Fibroblast of peridontal ligament (primary cell): ENCODE measurements at regions not wholly inside any gene's neighbourhood (a gene's known extent, or its start where the extent isn't known, plus 50 kb on each side); places are given as distances from the start of the nearest gene placed in this dataset.

Source experiments
- DNase-seq: peaks from one replicate; pipeline ENCODE4 v3.0.0-alpha.2; 2010; ENCODE audit errors: extremely low read depth

DNA sequence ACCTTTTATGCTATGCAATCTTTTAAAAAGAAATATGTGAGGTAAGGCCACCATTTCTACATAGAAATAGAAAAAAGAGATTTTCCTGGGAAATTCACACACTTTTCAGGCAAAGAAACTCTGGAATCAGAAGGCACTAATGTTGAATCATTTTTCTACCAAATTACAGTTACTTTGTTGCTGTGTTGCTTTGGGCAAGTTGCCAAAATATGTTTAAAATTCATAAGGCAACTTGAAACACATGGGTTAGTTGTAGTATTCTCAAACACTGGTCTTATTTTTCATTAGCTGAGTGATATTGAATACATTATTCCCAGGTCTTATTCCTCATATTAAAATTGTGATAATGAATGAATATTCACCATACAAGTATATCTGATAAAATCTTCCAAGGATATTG, 195.0 kb upstream of the SLITRK1 start:
- DNase-seq = peak; percentile 49

DNA sequence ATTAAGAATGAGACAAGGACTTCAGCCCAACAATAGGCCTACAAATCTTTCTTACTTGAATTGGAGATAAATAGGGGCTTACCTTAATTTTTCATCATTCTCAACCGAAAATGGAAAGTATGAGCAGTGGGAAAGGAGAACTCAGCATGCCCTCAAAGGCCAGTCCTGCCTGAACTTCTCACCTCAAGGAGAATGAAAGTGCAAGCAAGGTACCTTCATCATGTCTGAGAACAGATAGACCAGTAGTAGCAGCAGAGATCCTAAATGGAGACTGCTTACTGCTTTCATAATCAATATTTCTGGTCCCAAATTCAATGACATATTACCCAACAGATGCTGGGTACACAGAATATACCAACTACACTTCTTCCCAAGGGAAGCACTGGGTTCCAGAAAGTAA, 194.0 kb upstream of the SLITRK1 start:
- no peak for DNase-seq

DNA sequence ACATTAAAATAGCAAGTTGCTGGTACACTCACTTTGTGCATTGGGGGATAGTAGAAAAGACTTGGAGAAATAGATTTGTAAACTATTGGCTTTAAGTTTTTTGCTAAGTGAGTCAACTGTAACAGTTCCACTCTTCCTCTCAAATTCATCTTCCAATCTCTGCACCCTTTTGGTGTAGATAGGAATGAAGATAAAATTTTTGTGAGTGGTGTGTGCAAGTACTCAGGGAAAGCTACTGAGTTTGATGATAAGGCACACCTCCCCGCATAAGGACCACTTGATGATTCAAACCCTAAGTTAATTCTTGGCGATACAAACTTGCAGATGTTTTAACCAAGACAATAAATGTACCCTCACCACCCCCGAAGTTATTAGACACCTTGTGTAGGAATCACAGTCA, 168.3 kb upstream of the SLITRK1 start:
- no peak for DNase-seq

DNA sequence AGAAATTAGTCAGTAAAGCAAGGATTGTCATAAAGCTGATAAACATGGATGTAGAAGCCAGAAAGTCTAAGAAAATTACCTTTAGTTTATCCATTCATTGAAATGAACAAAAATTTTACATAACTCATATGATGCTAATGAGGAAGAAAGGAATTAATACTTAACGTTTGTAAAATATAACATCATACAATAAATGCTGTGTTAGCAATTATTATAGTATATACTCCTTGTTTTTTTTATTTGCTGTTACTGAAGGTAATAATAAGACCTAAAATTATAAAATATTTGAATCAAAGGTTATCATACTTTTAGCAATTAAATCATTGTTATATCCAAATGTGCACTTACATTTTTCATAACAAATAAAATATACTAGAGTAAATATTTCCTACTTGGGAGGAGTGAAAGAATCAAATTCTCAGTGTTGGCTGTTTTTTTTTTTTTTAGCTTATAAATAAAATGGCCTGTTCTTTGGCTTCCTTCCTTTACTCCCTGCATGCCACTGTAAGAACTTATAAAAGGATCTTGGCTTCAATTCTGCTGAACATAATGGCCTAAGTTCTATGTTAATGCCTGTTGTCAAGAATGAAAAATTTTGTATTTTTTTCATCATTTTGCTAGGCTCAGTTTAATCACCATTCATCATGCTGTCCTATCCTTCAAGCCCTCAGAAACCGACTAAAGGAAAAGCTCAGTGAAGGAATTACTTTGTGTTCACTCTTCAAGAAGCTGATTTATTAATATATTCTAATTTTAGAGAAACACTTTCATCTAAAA, 167.4 kb upstream of the SLITRK1 start:
- DNase-seq = no peak

DNA sequence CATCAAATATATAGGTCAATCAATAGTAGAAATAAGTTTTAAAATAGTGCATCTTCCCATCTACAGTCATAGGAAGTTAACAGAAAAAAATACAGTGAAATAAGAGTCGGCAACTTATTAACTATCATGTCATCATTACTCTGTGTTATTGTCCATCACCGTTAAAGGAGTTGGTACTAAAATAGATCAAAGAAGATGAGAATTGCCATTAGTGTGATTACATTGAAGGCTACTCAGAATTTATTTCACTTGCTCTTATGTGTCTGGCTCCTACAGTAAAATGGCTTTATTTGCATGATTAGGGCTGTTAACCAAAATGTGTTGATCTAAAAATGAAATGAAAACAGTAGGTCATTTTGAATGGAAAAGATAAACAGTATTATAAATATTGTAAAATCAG, 162.5 kb upstream of the SLITRK1 start:
- DNase-seq = no peak

DNA sequence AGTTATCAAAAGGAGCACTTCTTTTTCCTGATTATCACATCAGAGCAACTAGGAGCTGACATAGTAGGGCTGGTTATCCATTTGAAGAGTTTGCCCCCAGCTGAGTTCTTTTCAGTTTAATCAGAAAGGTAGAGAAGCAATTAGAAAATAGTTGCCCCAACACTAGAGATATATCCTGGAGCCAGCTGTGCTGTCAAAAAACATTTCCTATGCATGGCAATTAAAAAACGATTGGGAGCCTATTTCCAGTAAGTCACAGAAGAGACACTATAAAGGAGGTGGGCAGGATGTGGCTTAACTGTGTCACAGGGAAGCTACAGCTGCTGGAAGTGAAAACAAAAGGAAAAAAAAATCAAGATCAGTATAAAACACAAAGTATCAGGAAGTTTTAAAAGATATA, 155.7 kb upstream of the SLITRK1 start:
- no peak for DNase-seq

DNA sequence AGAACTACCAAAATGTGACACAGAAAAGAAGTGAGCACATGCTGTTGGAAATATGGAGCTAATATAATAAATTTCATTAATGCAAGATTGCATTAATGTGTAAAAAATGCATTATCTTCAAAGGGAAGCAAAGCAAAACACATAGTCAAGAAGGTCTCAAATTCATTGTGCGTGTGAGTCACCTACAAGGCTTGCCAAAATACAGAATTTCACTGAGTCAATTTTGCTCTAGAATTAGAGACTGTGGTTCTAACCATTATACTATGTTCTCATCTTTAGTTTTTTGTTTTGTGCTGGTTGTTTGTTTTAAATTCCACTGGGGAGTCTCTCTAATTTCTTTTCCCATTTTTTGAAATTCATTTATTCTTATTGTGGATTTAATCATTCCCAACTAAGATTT, 149.8 kb upstream of the SLITRK1 start:
- DNase-seq = peak; percentile 35

DNA sequence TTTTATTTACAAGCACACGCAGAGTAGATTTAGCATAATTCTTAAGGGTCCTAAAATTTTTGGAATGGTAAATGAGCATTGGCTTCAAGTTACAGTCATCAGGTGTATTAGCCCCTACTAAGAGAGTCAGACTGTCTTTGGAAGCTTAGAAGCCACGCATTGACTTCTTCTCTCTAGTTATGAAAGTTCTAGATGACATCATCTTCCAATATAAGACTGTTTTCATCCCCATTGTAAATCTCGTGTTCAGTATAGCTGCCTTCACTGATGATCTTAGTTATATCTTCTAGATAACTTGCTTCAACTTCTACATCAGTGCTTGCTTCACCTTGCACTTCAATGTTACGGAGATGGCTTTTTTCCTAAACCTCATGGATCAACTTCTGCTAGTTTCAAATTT, 148.8 kb upstream of the SLITRK1 start:
- no peak for DNase-seq

DNA sequence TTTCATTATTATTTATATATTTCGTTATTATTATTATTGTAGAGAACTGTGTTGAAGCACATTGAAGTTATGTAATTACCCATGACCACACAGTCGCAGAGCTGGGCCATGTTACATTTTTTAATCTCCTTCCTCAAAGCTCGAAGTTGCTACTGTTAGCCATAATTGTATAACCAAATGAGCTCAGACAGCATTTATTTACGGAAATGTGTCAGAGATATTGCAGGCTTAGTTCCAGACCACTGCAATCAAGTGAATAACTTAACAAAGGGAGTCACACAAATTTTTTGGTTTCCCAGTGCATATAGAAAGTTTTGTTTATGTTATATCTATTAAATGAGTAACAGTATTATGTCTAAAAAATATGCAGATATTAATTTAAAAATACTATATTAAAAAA, 147.1 kb upstream of the SLITRK1 start:
- peak; percentile 14 for DNase-seq

DNA sequence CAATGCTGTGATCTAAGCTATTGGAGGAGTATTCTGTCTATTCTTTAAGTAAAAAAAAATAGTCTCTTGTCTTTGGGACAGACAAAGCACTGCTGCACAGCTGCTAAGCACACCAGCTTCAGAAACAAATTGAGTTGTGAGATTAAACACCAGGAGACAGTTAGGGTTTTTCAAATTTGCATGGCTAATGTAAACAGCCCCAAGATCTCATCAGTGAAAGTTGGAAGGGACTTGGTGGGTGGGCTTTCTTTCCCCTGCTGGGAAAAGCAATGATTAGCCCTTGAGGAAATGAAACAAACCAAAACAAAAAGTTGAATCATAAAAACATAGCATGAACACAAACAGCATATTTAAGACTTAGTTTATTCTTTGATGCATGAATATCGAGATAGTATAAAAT, 143.6 kb upstream of the SLITRK1 start:
- peak; percentile 15 for DNase-seq

DNA sequence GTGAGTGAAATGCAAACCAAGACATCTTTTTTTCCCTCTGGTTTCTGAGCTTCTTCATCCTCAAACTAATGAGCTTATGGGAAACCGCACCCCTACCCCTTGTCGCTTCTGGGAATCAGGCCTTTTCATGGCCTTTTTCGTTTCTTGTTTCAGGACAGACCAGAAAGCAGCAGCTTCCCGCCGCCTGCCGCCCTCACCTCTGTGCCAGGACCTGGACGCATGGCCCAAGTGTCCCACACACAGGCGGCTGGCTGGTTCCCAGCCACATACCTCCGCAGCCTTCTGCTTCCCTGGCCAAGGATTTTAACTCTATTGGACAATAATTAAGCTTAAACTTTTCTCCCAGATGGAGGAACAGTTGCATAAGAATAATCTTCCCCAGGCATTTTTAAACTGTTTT, 114.1 kb upstream of the SLITRK1 start:
- DNase-seq = no peak

DNA sequence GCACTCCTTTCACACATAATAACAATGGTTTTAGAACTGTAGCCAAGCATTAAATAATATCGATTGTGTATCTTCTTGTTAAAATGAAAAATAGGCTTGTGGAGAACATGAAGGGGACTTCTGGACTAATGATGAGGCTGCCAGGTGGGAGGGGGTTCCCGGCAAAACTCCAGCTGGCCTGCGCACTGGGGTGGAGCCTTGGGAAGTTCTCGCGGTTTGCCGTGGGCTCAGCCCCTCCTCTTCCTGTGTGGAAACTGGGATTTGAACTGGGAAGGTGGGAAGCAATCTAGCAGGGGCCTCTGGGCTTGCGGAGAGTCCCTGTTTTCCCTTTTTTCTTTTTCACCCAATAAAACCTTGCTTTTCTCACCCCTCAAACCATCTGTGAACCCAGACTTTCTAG, 113.7 kb upstream of the SLITRK1 start:
- no peak for DNase-seq

DNA sequence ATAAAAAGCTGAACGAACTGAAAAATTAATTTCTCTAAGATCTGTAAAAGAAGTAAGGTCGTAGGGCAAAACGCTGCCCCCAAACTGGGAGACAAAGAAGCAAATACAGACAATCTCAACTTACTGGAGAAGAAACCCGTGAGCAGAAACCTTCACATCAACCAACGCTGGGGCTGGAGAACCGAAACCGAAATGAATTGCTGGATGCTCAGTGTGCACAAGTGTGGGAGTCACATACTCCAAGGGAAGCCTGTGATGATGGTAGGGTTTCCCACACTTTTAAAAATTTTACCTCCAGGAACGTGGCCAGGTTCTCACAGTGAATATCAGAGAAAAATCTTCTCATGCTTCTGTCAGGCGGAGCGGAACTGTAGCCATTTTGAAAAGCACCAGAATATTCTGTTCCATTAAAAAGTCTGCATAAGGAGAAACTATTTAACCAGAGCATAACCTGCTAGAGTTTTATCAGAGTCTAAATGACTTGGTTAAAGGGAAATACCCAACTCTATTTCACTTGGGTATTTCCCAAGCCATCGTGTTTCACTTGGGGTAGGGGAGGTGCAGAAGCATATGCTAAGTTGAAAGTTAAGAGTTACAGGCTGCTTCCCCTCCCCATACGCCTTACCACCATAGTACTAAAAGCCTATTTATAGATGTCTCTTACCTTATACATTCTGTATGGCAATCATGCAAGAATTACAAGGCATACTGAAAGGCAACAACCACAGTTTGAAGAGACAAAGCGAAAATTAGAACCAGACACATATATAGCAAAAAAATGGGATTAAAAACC, 110.5 kb upstream of the SLITRK1 start:
- no peak for DNase-seq

DNA sequence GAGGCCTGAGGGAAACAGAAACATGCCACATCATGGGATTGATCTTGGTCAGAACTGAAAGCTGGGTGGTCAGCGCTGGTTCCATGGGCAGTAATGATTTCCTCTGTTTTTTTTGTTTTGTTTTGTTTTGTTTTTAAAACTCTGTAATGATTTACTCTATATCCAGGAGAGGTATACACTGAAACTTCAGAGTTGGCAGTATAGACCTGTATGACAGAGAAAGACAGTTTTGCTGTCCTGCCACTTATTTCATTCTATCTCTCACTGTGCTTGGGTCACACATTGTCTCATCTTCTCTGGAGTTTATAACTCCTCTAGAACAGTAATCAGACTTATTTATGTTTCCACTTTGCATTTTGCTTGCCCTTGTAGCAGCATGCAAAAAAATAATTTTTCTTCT, 105.1 kb upstream of the SLITRK1 start:
- DNase-seq = no peak

DNA sequence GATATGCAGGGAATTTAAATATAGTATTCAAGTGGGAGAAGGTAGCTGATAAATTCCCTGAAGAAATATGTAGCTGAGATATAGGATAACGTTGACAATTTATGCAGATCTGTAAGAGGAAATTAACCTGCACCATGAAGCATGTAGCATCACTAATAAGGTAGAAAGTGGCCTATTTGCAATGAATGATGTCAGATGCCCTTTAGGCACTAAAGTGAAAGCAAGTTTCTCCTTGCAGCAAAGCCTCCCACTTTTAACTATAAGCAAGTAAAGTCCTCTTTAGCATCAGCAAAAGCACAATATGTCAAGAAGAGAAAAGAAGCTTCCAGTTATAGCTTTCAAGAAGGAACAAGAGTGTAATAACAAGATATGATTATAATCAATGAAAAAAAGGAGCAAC, 102.5 kb upstream of the SLITRK1 start:
- no peak for DNase-seq

DNA sequence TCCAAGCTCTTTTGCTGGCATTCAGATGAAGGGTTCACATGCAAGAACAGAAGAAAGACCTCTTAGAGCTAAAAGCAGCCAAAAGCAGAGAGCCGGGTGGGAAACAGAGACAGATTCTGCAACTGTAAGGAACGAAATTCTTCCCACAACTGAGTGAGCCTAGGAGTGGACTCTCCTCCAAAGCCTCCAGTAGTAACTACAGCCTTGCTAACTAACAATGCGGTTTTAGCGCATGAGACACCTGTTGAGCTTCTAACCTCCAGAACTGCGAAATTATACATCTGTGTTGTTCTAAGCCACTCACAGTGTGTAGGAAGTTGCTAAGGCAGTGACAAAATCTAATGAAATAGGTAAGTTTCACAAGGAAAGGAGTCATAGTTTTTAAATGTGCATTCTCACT, 98.1 kb upstream of the SLITRK1 start:
- DNase-seq = no peak

DNA sequence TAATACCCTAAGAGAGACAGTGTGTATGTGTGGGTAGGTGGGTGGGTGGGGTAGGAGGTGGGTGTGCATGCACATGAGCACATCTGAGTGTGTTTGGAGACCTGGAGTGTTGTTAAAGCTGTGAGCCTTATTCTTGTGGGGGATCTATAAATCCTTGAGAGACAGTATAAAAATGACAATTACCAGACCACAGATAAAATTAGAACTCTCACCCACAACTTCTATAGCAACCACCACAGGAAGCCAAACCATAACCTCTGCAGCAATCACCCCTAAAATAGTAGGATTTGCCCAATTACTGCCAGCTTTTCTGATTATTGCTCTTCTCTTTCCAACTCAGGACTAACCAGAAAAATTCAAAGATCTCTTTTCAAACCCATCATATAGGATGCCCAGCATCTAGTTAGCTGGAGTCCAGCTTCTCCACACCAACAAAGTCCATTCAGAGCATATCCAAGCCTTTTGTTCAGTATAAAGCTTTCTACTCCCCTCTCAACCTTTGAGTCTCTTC, 93.4 kb upstream of the SLITRK1 start:
- DNase-seq = no peak

DNA sequence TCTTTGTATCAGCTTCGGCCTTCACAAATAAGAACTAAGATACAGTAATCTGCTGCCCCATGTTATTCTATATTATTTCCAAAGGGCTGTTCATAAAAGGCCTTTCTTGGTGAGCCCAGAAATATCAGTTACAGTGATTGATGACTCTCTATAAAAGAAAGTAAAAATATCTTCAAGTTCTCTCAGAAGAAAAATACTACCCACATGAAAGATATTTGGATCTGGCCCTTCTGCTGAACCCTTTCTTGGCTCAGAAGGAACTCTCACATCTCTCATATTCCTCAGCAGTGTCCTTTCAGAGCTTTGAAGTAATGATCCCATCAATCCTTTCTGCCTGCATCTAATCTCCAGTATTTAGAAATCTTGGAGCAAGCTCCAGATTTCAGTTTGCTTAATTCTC, 76.3 kb upstream of the SLITRK1 start:
- DNase-seq = no peak

DNA sequence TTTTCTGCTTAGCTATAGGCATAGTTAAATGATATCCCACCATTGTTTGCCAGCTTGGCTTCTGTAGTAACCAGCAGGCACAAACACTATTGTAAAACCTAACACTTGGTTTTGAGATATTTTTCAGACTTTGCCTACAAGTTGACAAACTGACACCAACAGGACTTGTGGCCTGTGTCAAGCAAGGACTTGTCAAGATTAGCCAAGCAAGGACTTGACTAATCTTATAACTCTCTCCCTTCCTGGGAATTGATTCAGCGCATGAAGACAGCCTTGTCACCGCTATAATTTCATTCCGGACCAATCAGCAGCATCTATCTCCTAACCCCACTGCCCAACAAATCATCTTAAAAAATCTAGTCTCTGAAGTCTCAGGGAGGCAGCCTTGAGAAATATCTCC, 72.7 kb upstream of the SLITRK1 start:
- no peak for DNase-seq

DNA sequence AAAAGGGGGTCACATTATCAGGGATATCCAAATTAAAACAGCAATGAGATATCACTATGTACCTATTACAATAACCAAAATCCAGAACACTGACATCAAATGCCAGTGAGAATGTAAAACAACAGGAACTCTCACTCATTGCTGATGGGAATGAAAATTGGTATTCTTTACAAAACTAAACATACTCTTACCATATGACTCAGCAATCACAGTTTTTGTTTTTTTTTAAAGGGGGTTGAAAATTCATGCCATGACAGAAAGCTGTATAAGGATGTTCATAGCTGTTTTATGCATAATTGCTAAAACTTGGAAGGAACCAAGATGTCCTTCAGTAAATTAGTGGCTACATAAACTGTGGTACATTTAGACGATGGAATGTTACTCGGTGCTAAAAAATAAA, 71.6 kb upstream of the SLITRK1 start:
- DNase-seq = peak; percentile 56

DNA sequence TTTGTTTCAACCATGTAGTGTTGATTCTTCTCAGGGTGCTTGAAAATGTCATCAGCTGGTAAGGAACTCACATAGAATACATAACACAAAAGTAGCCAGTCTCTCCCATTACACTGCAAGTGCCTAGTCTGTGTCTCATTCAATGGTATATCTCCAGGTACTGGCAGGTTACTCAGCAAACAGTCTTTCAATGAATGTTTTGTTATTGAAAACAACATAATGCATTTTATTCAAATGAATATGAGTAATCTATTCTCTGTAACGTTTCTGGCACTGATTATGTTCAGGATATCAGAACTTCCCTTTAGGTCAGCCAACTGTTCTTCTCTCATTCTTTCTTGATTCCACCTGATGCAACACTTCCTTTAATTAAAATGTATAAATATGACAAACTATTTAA, 68.0 kb upstream of the SLITRK1 start:
- no peak for DNase-seq

DNA sequence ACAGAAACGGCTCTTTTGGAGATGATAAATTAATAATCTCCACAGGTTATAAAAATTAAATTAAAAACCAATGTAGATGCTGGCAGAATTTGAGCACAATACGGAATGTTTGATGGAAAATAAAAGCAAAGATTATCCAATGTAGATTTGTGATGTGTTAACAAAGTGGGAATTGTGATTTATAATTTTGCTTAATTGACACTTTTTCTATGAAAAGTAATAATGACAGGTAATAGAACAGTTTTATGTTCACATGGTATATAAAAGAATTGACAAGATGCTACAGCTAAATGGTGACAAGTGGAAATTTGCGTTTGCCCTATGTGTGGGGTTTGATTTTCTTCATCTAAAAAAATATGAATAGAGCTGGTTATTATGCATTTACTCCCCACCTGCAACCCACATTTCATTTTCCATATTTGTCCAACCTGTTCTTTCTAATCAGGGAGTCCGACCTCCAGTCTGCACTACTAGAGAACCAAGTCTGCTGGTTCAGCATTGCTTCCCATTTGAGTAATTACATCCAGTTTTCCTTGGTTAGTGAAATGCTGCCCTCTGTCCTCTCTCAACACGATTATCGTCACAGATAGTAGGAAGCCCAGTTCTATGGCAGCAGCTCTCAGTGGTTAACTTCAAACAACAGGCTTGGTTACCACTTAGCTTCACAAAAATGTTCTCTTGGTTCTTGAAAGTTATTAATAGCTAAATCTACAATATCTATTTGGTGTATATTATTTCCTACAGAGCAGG, 61.4 kb upstream of the SLITRK1 start:
- DNase-seq = peak; percentile 30
